Activated T-cell treated with anti-CD3 and anti-CD28 coated beads, Interleukin-2, amount 50 U/mL, for 4 hours (primary cell): ENCODE measurements at regions not wholly inside any gene's neighbourhood (a gene's known extent, or its start where the extent isn't known, plus 50 kb on each side); places are given as distances from the start of the nearest gene placed in this dataset.

Source experiments
- ATAC-seq, 2 donors: fragments of 200-7000 bp; cut with Tn5 transposase; one replicate each; pipeline ENCODE4 v1.10.0; 2021
- DNase-seq: peaks from one replicate; pipeline ENCODE4 v3.0.0-alpha.2; 2020
- H3K27me3 Mint-ChIP-seq: one replicate; pipeline ENCODE4 v1.8.0; 2021; ENCODE audit warnings: low read depth, mixed read lengths
- H3K36me3 Mint-ChIP-seq: one replicate; pipeline ENCODE4 v1.8.0; 2022; ENCODE audit warnings: mixed read lengths; ENCODE audit not compliant: insufficient read depth
- H3K4me1 Mint-ChIP-seq: one replicate; pipeline ENCODE4 v1.8.0; 2021; ENCODE audit warnings: low read depth, mixed read lengths
- H3K4me3 Mint-ChIP-seq: one replicate; pipeline ENCODE4 v1.8.0; 2021; ENCODE audit warnings: mild to moderate bottlenecking, moderate library complexity, mixed read lengths
- H3K9me3 Mint-ChIP-seq: one replicate; pipeline ENCODE4 v1.8.0; 2021; ENCODE audit warnings: mixed read lengths

- no peak for DNase-seq
- Mint-ChIP-seq H3K9me3 (peaks cover 20% of the 10 kb centered on the region), H3K4me3 (no peak overlapping the region), H3K27me3 (peaks cover 7% of the 10 kb centered on the region), H3K4me1 (no peaks in the 10 kb centered on the region), H3K36me3 (no peaks in the 10 kb centered on the region)
- ATAC-seq: no peak
Observed at GRCh38 chr20:24866008-24866407, 83.1 kb upstream of the CST7 start.

- Mint-ChIP-seq H3K4me3 (no peak overlapping the region), H3K9me3 (peaks cover 20% of the 10 kb centered on the region), H3K36me3 (no peaks in the 10 kb centered on the region), H3K27me3 (peaks cover 6% of the 10 kb centered on the region), H3K4me1 (no peaks in the 10 kb centered on the region)
- no peak for DNase-seq
- ATAC-seq: no peak
Observed at GRCh38 chr20:24866742-24867141, 82.3 kb upstream of the CST7 start.

GRCh38 chr20:24867556-24867955, 81.5 kb upstream of the CST7 start:
- H3K4me3 Mint-ChIP-seq: no peak overlapping the region

GRCh38 chr20:24868396-24868927, 80.6 kb upstream of the CST7 start:
- no peaks in the 10 kb centered on the region for H3K36me3 Mint-ChIP-seq
- H3K9me3 Mint-ChIP-seq: peaks cover 20% of the 10 kb centered on the region
- no peak for DNase-seq
- H3K4me1 Mint-ChIP-seq: no peaks in the 10 kb centered on the region
- H3K4me3 Mint-ChIP-seq: no peak overlapping the region
- peaks cover 2% of the 10 kb centered on the region for H3K27me3 Mint-ChIP-seq
- no peak for ATAC-seq

More at GRCh38 chr20:24867556-24867955, 81.5 kb upstream of the CST7 start:
- ATAC-seq (no peak), DNase-seq (no peak)
- Mint-ChIP-seq H3K36me3 (no peaks in the 10 kb centered on the region), H3K4me1 (no peaks in the 10 kb centered on the region), H3K9me3 (peaks cover 20% of the 10 kb centered on the region), H3K27me3 (peaks cover 2% of the 10 kb centered on the region)

GRCh38 chr20:24868959-24869358, 80.1 kb upstream of the CST7 start:
- ATAC-seq: no peak
- no peaks in the 10 kb centered on the region for H3K36me3 Mint-ChIP-seq
- H3K9me3 Mint-ChIP-seq: peaks cover 16% of the 10 kb centered on the region

GRCh38 chr20:24870057-24870456, 79.0 kb upstream of the CST7 start:
- DNase-seq: no peak
- H3K36me3 Mint-ChIP-seq: no peaks in the 10 kb centered on the region
- H3K9me3 Mint-ChIP-seq: peaks cover 8% of the 10 kb centered on the region
- no peaks in the 10 kb centered on the region for H3K4me1 Mint-ChIP-seq
- no peak overlapping the region for H3K4me3 Mint-ChIP-seq
- peaks cover 6% of the 10 kb centered on the region for H3K27me3 Mint-ChIP-seq
- ATAC-seq: no peak

More at GRCh38 chr20:24868959-24869358, 80.1 kb upstream of the CST7 start:
- Mint-ChIP-seq H3K27me3 (peaks cover 2% of the 10 kb centered on the region), H3K4me3 (no peak overlapping the region), H3K4me1 (no peaks in the 10 kb centered on the region)
- no peak for DNase-seq

GRCh38 chr20:24870881-24871280, 78.2 kb upstream of the CST7 start:
- no peak for ATAC-seq
- Mint-ChIP-seq H3K4me1 (no peaks in the 10 kb centered on the region), H3K9me3 (peaks cover 2% of the 10 kb centered on the region)

GRCh38 chr20:24871480-24872213, 77.4 kb upstream of the CST7 start:
- ATAC-seq (no peak), DNase-seq (no peak)
- peaks cover 4% of the 10 kb centered on the region for H3K27me3 Mint-ChIP-seq
- H3K4me3 Mint-ChIP-seq: no peak overlapping the region
- no peaks in the 10 kb centered on the region for H3K36me3 Mint-ChIP-seq
- H3K9me3 Mint-ChIP-seq: no peaks in the 10 kb centered on the region
- no peaks in the 10 kb centered on the region for H3K4me1 Mint-ChIP-seq

More at GRCh38 chr20:24870881-24871280, 78.2 kb upstream of the CST7 start:
- no peak for DNase-seq
- no peaks in the 10 kb centered on the region for H3K36me3 Mint-ChIP-seq
- no peak overlapping the region for H3K4me3 Mint-ChIP-seq
- peaks cover 4% of the 10 kb centered on the region for H3K27me3 Mint-ChIP-seq

- Mint-ChIP-seq H3K36me3 (no peaks in the 10 kb centered on the region), H3K9me3 (no peaks in the 10 kb centered on the region), H3K4me1 (no peaks in the 10 kb centered on the region), H3K4me3 (no peak overlapping the region), H3K27me3 (peaks cover 4% of the 10 kb centered on the region)
- no peak for ATAC-seq
- no peak for DNase-seq
Observed at GRCh38 chr20:24872291-24873024, 76.6 kb upstream of the CST7 start.

- no peaks in the 10 kb centered on the region for H3K36me3 Mint-ChIP-seq
- H3K27me3 Mint-ChIP-seq: peaks cover 4% of the 10 kb centered on the region
- H3K4me3 Mint-ChIP-seq: no peak overlapping the region
- no peaks in the 10 kb centered on the region for H3K4me1 Mint-ChIP-seq
- no peaks in the 10 kb centered on the region for H3K9me3 Mint-ChIP-seq
- no peak for DNase-seq
- no peak for ATAC-seq
Observed at GRCh38 chr20:24873025-24873620, 75.9 kb upstream of the CST7 start.

GRCh38 chr20:24875078-24875477, 74.0 kb upstream of the CST7 start:
- H3K27me3 Mint-ChIP-seq: peaks cover 4% of the 10 kb centered on the region
- no peaks in the 10 kb centered on the region for H3K9me3 Mint-ChIP-seq
- H3K4me3 Mint-ChIP-seq: no peak overlapping the region
- ATAC-seq (no peak), DNase-seq (no peak)
- no peaks in the 10 kb centered on the region for H3K36me3 Mint-ChIP-seq
- no peaks in the 10 kb centered on the region for H3K4me1 Mint-ChIP-seq

GRCh38 chr20:24877652-24878051, 71.4 kb upstream of the CST7 start:
- DNase-seq (no peak), ATAC-seq (no peak)
- Mint-ChIP-seq H3K4me3 (no peak overlapping the region), H3K36me3 (no peaks in the 10 kb centered on the region), H3K27me3 (peaks cover 5% of the 10 kb centered on the region), H3K4me1 (no peaks in the 10 kb centered on the region), H3K9me3 (peaks cover 8% of the 10 kb centered on the region)

- H3K4me3 Mint-ChIP-seq: no peak overlapping the region
- DNase-seq: no peak
- no peak for ATAC-seq
- H3K27me3 Mint-ChIP-seq: peaks cover 7% of the 10 kb centered on the region
- H3K36me3 Mint-ChIP-seq: no peaks in the 10 kb centered on the region
- no peaks in the 10 kb centered on the region for H3K4me1 Mint-ChIP-seq
- peaks cover 18% of the 10 kb centered on the region for H3K9me3 Mint-ChIP-seq
Observed at GRCh38 chr20:24878657-24879056, 70.4 kb upstream of the CST7 start.

- no peak overlapping the region for H3K4me3 Mint-ChIP-seq
- DNase-seq (no peak), ATAC-seq (no peak)
Observed at GRCh38 chr20:24879875-24880274, 69.2 kb upstream of the CST7 start.

More at GRCh38 chr20:24879875-24880274, 69.2 kb upstream of the CST7 start:
- Mint-ChIP-seq H3K36me3 (no peaks in the 10 kb centered on the region), H3K9me3 (peaks cover 27% of the 10 kb centered on the region), H3K4me1 (no peaks in the 10 kb centered on the region), H3K27me3 (peaks cover 5% of the 10 kb centered on the region)
